ENCODE measurements at regions not wholly inside any gene's neighbourhood (a gene's known extent, or its start where the extent isn't known, plus 50 kb on each side); places are given as distances from the start of the nearest gene placed in this dataset.

- Histone ChIP-seq H3K27ac (no peak overlapping the region), H3K36me3 (ENCODE audit: insufficient read depth in 1 of 2, low read depth in 1 of 2) (no peaks in the 10 kb centered on the region), H3K9me3 (no peaks in the 10 kb centered on the region), H3K4me1 (no peaks in the 10 kb centered on the region), H3K4me3 (no peak overlapping the region), H3K27me3 (ENCODE audit: insufficient read depth in 3 of 3, low read length in 2 of 3) (no peaks in the 10 kb centered on the region)
- DNase-seq (no peak), ATAC-seq (no peak)
- 74 to 90% (median 79%) methylated on average over 2 of the region's 2 CpGs for WGBS, 3 donors
- intact Hi-C loops (cut with DNase I), result no loop called here
- no peak for TF ChIP-seq CTCF (IDR thresholded peaks at IDR 0.05)
Observed at GRCh38 chr15:87597346-87598052, 659.0 kb downstream of the NTRK3 start.

DNA sequence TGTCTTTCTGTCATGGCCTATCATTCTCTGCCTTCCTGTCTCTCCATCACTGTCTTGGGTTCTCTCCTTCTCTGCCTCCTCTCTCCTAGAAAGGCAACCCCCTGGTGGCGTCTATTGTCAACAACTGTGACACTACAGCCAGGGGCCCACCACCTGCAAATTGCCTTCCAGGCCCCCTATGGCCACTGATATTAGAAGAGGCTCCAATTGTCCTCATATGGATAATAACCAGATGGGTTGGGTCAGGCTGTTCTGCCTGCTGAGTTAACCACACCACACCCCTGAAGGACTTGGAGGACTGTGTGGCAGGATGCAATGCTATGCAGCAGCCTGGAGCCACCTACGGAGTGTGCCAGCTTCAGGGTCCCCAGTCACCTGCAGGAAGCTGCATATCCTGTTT is 665.0 kb downstream of the NTRK3 start:
- DNase-seq (no peak), ATAC-seq (no peak)
- no peak for TF ChIP-seq CTCF (IDR thresholded peaks at IDR 0.05)
- H3K27ac ChIP-seq, result no peak overlapping the region
- intact Hi-C loops (cut with DNase I), result no loop called here
- WGBS, 3 donors, result 69 to 84% (median 83%) methylated on average over 2 of the region's 2 CpGs
- no peaks in the 10 kb centered on the region for H3K36me3 ChIP-seq (ENCODE audit: insufficient read depth in 1 of 2, low read depth in 1 of 2)
- H3K27me3 ChIP-seq (ENCODE audit: insufficient read depth in 3 of 3, low read length in 2 of 3), result no peaks in the 10 kb centered on the region
- H3K4me3 ChIP-seq, result no peak overlapping the region
- H3K4me1 ChIP-seq, result no peaks in the 10 kb centered on the region
- H3K9me3 ChIP-seq, result no peaks in the 10 kb centered on the region

DNA sequence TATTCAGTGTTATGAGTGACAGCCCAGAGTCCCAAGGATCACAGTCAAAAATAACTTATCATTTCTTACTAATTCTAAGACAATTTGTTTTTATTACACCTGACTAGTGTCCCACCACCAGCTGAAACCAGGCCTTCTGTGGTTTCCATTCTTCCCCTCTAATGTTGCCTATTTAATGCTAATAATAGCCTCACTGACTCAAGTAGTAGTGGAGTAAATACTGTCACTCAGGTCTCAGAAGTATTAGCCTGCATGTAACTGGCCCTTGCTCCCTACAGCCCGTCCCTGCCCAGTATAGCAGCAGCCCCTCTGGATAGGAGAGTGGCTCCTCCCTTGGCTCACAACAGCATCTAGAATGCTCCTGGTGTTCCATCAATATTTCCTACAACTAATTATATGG is 665.5 kb downstream of the NTRK3 start:
- H3K27ac ChIP-seq, result no peak overlapping the region
- no peak for DNase-seq
- no peaks in the 10 kb centered on the region for H3K27me3 ChIP-seq (ENCODE audit: insufficient read depth in 3 of 3, low read length in 2 of 3)
- no peak overlapping the region for H3K4me3 ChIP-seq
- H3K4me1 ChIP-seq, result no peaks in the 10 kb centered on the region
- intact Hi-C loops (cut with DNase I), result no loop called here
- no peaks in the 10 kb centered on the region for H3K9me3 ChIP-seq
- peak; percentile 79 to 84 (median 83) for ATAC-seq
- H3K36me3 ChIP-seq (ENCODE audit: insufficient read depth in 1 of 2, low read depth in 1 of 2), result no peaks in the 10 kb centered on the region
- 50 to 83% (median 81%) methylated on average over 1 of the region's 1 CpG for WGBS, 3 donors
- no peak for TF ChIP-seq CTCF (IDR thresholded peaks at IDR 0.05)

DNA sequence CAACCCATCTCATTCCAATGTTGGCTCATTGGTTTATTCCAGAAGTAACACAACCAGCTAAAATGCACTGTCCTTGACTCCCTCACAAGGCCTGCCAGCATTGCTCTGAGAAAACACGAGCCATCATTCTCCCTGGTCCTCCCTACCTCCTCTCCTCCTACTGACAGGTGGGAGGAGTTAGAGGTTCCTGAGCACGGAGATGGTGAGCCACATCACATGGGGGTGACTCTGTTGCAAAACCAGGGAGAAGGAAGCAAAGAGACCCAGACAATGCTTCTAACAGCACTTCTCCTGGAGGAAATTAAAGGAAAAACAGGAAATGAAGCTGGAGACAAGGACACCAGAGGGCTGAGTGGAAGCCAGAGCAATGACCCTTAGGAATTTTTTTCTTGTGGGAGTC is 667.4 kb downstream of the NTRK3 start:
- WGBS, 3 donors, result 52 to 56% (median 53%) methylated on average over 2 of the region's 2 CpGs
- Histone ChIP-seq H3K9me3 (no peaks in the 10 kb centered on the region), H3K27ac (no peak overlapping the region), H3K36me3 (ENCODE audit: insufficient read depth in 1 of 2, low read depth in 1 of 2) (no peaks in the 10 kb centered on the region), H3K4me3 (no peak overlapping the region), H3K4me1 (no peaks in the 10 kb centered on the region), H3K27me3 (ENCODE audit: insufficient read depth in 3 of 3, low read length in 2 of 3) (no peaks in the 10 kb centered on the region)
- intact Hi-C loops (cut with DNase I), result no loop called here
- no peak for DNase-seq
- ATAC-seq, result no peak
- TF ChIP-seq CTCF (IDR thresholded peaks at IDR 0.05), result no peak

- H3K9me3 ChIP-seq, result no peaks in the 10 kb centered on the region
Observed at GRCh38 chr15:87582169-87582568, 674.4 kb downstream of the NTRK3 start.

More at GRCh38 chr15:87582169-87582568, 674.4 kb downstream of the NTRK3 start:
- ATAC-seq (no peak), DNase-seq (no peak)
- 36 to 55% (median 51%) methylated on average over 3 of the region's 3 CpGs for WGBS, 3 donors
- Histone ChIP-seq H3K4me3 (no peak overlapping the region), H3K4me1 (no peaks in the 10 kb centered on the region), H3K27me3 (ENCODE audit: insufficient read depth in 3 of 3, low read length in 2 of 3) (no peaks in the 10 kb centered on the region), H3K36me3 (ENCODE audit: insufficient read depth in 1 of 2, low read depth in 1 of 2) (no peaks in the 10 kb centered on the region), H3K27ac (no peak overlapping the region)
- intact Hi-C loops (cut with DNase I), result no loop called here
- no peak for TF ChIP-seq CTCF (IDR thresholded peaks at IDR 0.05)

Measured in psoas muscle (tissue), 7 donors.